ENCODE measurements at regions not wholly inside any gene's neighbourhood (a gene's known extent, or its start where the extent isn't known, plus 50 kb on each side); places are given as distances from the start of the nearest gene placed in this dataset.
"Not testable (repeated sequence)": the region's sequence is repeated elsewhere in the genome, so short reads cannot be mapped to it uniquely, and the experiment has no call there.

DNA sequence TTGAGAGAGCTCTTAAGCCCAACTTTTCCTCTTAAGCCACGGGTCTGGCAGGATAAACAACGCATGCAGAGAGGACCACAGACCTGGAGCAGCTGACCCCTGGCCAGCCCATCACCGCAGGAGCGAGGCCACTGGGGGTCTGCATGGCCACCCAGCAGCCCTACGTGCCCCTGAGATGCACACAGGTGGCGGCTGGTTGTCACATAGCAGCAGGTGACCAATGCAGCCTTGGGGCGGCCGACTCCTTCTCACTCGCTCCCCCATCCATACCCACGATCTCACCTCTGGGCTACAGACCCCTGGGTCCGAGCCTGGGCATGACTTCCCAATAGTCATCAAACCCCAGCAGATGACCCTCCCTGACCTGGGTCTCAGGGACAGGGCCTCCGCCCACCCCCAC, 415.9 kb upstream of the ZNF722 start:
- not testable (repeated sequence) for DNase-seq, ATAC-seq

DNA sequence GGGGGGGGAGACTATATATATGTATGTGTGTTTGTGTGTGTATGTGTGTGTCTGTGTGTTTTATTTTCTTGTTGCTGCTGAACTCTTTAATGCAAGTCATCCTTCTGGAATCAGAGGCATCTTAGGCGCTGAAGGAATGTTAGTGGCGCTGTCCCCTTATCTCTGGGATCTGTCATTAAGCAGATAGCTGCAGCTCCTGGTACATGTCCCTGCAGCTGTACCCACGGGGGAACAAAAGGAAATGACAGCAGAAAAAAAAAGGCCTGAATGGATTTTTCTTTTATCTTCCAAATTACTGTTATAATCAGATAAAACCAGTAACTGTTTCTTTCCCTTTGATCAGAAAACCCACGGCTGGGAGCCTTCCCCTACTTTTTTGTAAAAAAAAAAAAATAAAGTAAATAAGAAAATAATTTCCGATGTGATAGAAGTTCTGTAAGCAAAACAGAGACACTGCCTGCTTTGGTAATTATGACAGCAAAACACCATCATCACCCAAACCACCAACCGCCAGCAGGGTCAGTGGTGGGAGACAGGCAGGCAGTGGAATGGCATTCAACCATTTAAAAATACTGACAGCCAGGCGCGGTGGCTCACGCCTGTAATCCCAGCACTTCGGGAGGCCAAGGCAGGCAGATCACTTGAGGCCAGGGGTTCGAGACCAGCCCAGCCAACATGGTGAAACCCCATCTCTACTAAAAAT, 411.3 kb upstream of the ZNF722 start:
- not testable (repeated sequence) for ATAC-seq, DNase-seq

DNA sequence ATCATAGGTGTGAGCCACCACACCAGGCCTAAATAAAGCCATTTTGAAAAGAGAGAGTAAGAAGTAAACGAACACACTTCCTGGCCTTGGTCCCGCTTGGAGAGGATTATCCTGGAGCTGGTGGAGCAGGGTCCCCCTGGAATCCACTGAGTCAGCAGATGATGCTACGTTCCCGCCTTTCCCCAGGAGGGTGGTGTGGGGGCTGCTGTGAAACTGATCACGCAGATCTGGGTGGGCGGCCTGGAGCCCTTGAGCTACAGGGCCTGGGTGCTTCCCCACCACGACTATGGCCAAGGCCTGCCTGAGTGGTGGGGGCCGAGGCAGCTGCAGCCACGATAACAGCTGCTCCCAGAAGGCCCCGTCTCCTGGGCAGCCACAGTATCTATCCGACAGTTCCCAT, 407.4 kb upstream of the ZNF722 start:
- not testable (repeated sequence) for ATAC-seq, DNase-seq

DNA sequence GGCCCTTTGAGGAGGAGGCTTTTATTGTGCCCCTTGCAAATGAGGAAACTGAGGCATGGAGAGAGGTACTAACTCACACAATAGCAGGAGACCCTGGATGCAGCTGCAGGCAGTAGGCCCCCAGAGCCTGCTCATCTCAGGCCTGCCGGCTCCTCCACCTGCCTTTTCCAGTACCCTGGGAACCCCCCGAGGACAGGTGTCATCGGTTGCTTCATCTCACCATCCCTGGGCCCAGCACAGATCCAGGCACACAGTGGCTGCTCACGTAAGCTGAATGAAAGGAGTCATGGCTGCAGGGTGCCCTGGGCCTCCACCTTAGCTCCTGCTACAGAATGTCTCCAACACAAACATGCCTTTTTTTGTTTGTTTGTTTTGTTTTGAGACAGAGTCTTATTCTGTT, 394.8 kb upstream of the ZNF722 start:
- DNase-seq, result not testable (repeated sequence)

DNA sequence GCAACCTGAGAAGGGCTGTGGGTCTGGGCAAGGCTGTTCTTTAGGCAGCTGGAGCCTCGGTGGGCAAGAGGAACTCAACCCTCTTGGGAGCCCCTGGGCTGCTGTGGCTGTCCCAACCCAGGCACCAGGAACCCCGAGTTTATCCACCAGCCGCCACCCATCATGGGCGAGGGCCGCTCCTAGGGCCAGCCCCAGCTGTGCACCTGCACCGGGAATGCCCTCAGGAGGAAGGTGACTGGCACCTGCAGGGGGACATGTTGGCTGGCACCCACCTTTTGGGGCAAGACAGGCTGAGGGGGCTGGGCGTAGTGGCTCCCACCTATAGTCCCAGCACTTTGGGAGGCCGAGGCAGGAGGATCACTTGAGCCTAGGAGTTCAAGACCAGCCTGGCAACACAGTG, 393.8 kb upstream of the ZNF722 start:
- ATAC-seq, DNase-seq: not testable (repeated sequence)

More for the DNA sequence above, 394.8 kb upstream of the ZNF722 start:
- not testable (repeated sequence) for ATAC-seq

DNA sequence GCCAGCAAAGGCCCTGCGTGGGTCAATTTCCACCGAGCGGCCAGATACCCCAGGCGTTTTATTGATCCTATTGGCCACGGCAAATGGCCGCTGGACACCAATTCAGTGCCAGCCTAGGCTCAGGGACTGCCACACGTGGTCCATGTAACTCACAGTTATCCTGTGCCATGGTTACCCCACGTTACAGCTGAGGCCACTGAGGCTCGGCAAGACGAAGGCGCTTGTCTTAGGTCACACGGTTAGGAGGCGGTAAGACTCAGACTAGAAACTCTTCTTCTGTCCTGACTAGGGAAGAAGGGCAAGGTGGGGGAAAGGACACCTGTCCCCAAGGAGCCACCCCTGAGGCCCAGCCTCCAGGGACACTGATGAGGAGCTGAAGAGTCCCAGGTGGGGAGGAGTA, 381.1 kb upstream of the ZNF722 start:
- not testable (repeated sequence) for DNase-seq, ATAC-seq

DNA sequence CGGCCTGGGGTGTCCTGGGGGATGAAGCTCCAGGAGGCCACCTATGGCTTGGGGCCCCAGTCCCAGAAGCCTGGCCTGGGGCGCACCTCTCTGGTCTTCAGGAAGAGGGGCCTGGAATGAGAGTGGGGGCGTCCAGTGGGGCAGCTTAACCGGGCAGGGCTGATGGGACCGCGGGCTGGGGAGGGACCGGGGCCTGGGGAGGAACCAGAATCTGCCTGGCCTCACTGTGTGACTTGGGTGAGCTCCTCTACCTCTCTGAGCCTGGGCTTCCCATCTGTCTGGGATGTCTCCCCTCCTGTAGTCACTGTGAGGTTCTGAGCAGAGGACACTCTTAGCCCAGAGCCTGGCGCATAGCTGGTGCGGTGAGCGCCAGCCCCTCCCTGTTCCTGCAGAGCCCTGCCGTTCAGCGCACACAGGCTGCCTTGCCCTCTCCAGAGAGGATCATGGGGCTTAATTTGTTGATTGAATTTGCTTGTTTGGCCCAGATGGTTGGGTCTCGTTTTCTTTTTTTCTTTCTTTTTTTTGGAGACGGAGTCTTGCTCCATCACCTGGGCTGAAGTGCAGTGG, 378.4 kb upstream of the ZNF722 start:
- not testable (repeated sequence) for ATAC-seq, DNase-seq

DNA sequence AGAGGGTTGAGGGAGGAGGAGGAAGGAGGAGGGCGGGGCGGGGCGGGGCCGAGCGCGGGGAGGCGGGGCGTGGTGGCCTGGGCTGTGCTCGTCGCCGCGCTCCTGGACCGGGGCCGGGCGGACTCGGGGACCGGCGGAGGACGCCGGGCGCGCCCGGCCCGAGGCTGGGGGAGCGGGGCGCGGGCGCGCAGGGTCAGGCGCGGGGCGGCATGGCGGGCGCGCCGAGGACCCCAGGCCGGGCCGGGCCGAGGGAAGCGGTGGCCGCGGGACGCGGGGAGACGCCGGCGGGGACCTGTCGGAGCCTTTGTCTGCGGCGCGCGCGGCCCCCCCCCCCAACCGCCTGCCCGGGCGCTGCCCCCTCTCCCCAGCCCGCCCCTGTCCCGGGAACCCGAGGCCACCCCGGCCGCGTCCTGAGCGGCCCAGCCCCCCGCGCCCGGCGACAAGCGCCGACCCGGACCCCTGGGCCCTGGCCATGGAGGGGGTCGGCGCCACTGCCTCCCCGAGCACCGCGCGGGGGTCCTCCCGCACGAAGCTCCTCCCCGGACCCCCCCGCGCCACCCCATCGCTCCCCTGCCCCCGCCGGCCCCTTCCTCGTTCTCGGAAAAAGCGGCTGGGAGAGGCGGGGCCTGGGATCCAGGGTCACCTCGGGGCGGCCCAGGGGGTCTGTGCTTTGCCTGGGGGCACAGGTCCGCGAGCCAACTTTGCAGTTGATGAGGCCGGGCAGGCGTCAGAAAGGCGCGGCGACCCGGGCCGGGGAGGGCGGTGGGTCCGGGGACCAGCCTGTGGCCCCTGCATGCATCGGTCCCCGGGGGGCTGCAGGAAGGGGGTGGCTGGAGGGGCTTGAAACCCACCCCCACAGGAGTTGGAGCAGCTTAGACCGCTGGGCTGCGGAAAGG, 370.8 kb upstream of the ZNF722 start:
- peak; percentile 9 for ATAC-seq
- DNase-seq, result not testable (repeated sequence)

DNA sequence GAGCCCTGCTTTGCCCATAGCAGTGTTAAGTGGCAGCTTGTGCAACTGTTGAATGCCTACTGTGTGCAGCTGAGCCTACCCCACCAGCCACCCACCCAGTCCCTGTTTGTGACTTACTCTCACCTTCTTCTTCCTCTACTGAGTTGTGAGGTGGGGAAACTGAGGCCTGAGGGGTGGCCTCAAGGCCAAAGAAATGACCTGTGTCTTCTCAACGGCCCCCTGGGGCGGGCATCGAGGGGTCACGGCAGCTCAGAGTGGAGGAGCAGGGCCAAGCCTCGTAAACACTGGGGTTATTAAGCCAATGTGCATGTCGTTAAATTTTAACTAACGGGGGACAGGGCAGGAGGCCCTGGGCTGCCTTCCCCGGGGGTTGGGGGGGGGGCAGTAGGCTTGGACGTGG, 369.6 kb upstream of the ZNF722 start:
- ATAC-seq, DNase-seq: not testable (repeated sequence)

DNA sequence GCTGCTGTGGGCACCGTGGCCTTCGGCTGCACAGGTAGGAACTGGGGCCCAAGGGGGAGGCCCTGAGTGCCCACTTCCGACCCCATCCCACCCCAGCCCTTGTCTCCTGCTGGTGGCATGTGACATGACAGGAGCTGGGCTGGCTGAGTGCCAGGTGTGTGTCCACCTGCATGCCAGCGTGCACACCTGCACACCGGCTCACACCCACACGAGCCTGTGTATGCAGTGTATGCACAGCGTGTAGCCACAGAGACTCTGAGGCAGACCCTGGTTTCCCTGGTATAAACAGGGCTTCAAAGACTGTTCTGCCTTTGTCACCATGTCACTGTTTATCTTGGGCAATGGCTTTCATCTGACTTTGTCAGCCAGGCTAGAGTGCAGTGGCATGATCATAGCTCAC, 362.1 kb upstream of the ZNF722 start:
- not testable (repeated sequence) for DNase-seq, ATAC-seq

DNA sequence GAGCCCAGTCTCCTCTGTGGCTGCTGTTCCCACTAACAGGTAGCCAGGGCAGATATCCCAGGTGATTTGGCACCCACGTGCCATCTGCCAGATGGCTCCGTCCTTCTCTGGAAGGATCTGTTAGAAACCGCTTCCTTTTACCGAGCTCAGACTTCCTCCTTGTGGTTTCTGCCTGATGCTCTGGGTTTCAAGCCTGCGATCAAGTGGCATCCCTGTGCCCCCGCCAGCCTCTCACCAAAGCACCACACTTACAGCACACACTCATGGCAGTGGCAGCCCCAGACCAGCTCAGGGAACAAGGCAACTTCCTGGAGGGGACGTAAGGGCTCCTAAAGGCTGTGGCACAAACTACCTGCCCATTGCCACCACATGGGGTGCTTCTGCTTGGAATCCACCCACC, 333.1 kb upstream of the ZNF722 start:
- not testable (repeated sequence) for ATAC-seq, DNase-seq

DNA sequence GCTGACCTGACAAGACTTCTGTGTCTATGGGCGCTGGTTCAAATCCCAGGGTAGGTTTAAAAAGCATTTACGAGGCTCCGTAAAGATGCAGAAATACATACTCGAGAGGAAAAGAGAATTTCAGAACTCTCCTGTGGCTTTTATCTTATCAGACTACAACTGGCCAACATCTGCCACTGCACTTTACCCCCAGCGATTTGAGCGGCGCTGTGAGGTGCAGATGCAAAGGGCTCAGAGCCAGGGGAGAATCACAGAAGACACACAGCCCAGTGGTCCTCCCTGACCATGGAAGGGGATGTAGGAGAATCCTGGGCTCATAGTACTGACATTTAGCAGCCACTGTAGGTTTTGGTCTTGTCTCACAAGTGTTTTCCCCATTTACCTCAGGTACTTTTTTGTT, 307.2 kb upstream of the ZNF722 start:
- ATAC-seq, DNase-seq: not testable (repeated sequence)

DNA sequence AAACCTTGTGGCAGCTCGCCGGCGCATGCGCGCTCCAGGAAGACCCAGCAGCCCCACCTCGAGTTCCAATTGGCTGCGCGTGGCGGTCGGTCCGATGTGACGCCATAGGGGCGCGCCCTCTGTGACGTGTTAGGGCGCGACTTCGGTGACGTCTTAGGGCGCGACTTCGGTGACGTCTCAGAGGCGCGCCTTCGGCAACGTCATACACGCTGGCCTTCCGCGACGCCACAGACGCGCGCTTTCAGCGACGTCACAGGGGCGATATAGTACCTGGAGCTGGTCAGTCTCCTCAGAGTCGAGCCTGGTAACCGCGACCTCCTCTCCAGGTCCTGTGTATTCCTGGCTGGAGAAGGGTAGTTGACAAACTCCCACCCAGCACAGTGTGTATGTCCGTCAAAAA, 304.4 kb upstream of the ZNF722 start:
- not testable (repeated sequence) for ATAC-seq, DNase-seq

Data from stimulated activated naive CD8-positive, alpha-beta T cell treated with anti-CD3 and anti-CD28 coated beads, Interleukin-15, Interleukin-2, amounts not matched to agents 100 U/mL and 50 U/mL, for 24 hours (primary cell).